ENCODE measurements at regions not wholly inside any gene's neighbourhood (a gene's known extent, or its start where the extent isn't known, plus 50 kb on each side); places are given as distances from the start of the nearest gene placed in this dataset.

- Histone ChIP-seq H3K27me3 (ENCODE audit: control insufficient read depth, insufficient read depth, low read length) (no peaks in the 10 kb centered on the region), H3K36me3 (ENCODE audit: control insufficient read depth, insufficient read depth, low read length) (no peaks in the 10 kb centered on the region), H3K4me1 (ENCODE audit: control insufficient read depth, insufficient read depth, low read length) (peaks cover 6% of the 10 kb centered on the region; the same call in 1 of the 2 replicates), H3K27ac (ENCODE audit: low read depth, low read length) (no peak overlapping the region), H3K4me3 (ENCODE audit: low read depth, low read length) (no peak overlapping the region), H3K9ac (ENCODE audit: low read length) (no peak overlapping the region), H3K9me3 (ENCODE audit: control insufficient read depth, insufficient read depth, low read depth, low read length) (peaks cover 7% of the 10 kb centered on the region)
Measured at GRCh38 chr9:115730845-115731244, 422.7 kb upstream of the PAPPA start.

GRCh38 chr9:115733318-115734110 is 420.1 kb upstream of the PAPPA start:
- H3K9me3 ChIP-seq (ENCODE audit: control insufficient read depth, insufficient read depth, low read depth, low read length) = peaks cover 5% of the 10 kb centered on the region
- H3K27me3 ChIP-seq (ENCODE audit: control insufficient read depth, insufficient read depth, low read length) = no peaks in the 10 kb centered on the region
- H3K27ac ChIP-seq (ENCODE audit: low read depth, low read length) = no peak overlapping the region
- no peak overlapping the region for H3K9ac ChIP-seq (ENCODE audit: low read length)
- peaks cover 6% of the 10 kb centered on the region; the same call in 1 of the 2 replicates for H3K4me1 ChIP-seq (ENCODE audit: control insufficient read depth, insufficient read depth, low read length)
- H3K4me3 ChIP-seq (ENCODE audit: low read depth, low read length) = no peak overlapping the region
- H3K36me3 ChIP-seq (ENCODE audit: control insufficient read depth, insufficient read depth, low read length) = no peaks in the 10 kb centered on the region

GRCh38 chr9:115739096-115739875 is 414.3 kb upstream of the PAPPA start:
- H3K27ac ChIP-seq (ENCODE audit: low read depth, low read length) = no peak overlapping the region
- no peaks in the 10 kb centered on the region for H3K4me1 ChIP-seq (ENCODE audit: control insufficient read depth, insufficient read depth, low read length)
- H3K27me3 ChIP-seq (ENCODE audit: control insufficient read depth, insufficient read depth, low read length) = no peaks in the 10 kb centered on the region
- H3K4me3 ChIP-seq (ENCODE audit: low read depth, low read length) = no peak overlapping the region
- H3K9me3 ChIP-seq (ENCODE audit: control insufficient read depth, insufficient read depth, low read depth, low read length) = no peaks in the 10 kb centered on the region
- H3K9ac ChIP-seq (ENCODE audit: low read length) = no peak overlapping the region
- no peaks in the 10 kb centered on the region for H3K36me3 ChIP-seq (ENCODE audit: control insufficient read depth, insufficient read depth, low read length)

- Histone ChIP-seq H3K27ac (ENCODE audit: low read depth, low read length) (no peak overlapping the region), H3K4me1 (ENCODE audit: control insufficient read depth, insufficient read depth, low read length) (no peaks in the 10 kb centered on the region), H3K9ac (ENCODE audit: low read length) (no peak overlapping the region), H3K27me3 (ENCODE audit: control insufficient read depth, insufficient read depth, low read length) (no peaks in the 10 kb centered on the region), H3K9me3 (ENCODE audit: control insufficient read depth, insufficient read depth, low read depth, low read length) (no peaks in the 10 kb centered on the region), H3K4me3 (ENCODE audit: low read depth, low read length) (no peak overlapping the region), H3K36me3 (ENCODE audit: control insufficient read depth, insufficient read depth, low read length) (no peaks in the 10 kb centered on the region)
Measured at GRCh38 chr9:115740986-115741385, 412.6 kb upstream of the PAPPA start.

GRCh38 chr9:115743709-115744605 is 409.6 kb upstream of the PAPPA start:
- H3K27ac ChIP-seq (ENCODE audit: low read depth, low read length) = no peak overlapping the region
- no peak overlapping the region for H3K9ac ChIP-seq (ENCODE audit: low read length)
- no peaks in the 10 kb centered on the region for H3K27me3 ChIP-seq (ENCODE audit: control insufficient read depth, insufficient read depth, low read length)
- H3K4me3 ChIP-seq (ENCODE audit: low read depth, low read length) = no peak overlapping the region
- no peaks in the 10 kb centered on the region for H3K9me3 ChIP-seq (ENCODE audit: control insufficient read depth, insufficient read depth, low read depth, low read length)
- H3K4me1 ChIP-seq (ENCODE audit: control insufficient read depth, insufficient read depth, low read length) = no peaks in the 10 kb centered on the region
- H3K36me3 ChIP-seq (ENCODE audit: control insufficient read depth, insufficient read depth, low read length) = no peaks in the 10 kb centered on the region

GRCh38 chr9:115746496-115746895 is 407.1 kb upstream of the PAPPA start:
- Histone ChIP-seq H3K27me3 (ENCODE audit: control insufficient read depth, insufficient read depth, low read length) (no peaks in the 10 kb centered on the region), H3K9ac (ENCODE audit: low read length) (no peak overlapping the region), H3K9me3 (ENCODE audit: control insufficient read depth, insufficient read depth, low read depth, low read length) (no peaks in the 10 kb centered on the region), H3K4me3 (ENCODE audit: low read depth, low read length) (no peak overlapping the region), H3K36me3 (ENCODE audit: control insufficient read depth, insufficient read depth, low read length) (no peaks in the 10 kb centered on the region), H3K4me1 (ENCODE audit: control insufficient read depth, insufficient read depth, low read length) (no peaks in the 10 kb centered on the region), H3K27ac (ENCODE audit: low read depth, low read length) (no peak overlapping the region)

GRCh38 chr9:115747731-115748130 is 405.9 kb upstream of the PAPPA start:
- no peaks in the 10 kb centered on the region for H3K36me3 ChIP-seq (ENCODE audit: control insufficient read depth, insufficient read depth, low read length)
- no peak overlapping the region for H3K27ac ChIP-seq (ENCODE audit: low read depth, low read length)
- H3K9me3 ChIP-seq (ENCODE audit: control insufficient read depth, insufficient read depth, low read depth, low read length) = no peaks in the 10 kb centered on the region
- no peak overlapping the region for H3K4me3 ChIP-seq (ENCODE audit: low read depth, low read length)
- H3K9ac ChIP-seq (ENCODE audit: low read length) = no peak overlapping the region
- H3K4me1 ChIP-seq (ENCODE audit: control insufficient read depth, insufficient read depth, low read length) = no peaks in the 10 kb centered on the region
- no peaks in the 10 kb centered on the region for H3K27me3 ChIP-seq (ENCODE audit: control insufficient read depth, insufficient read depth, low read length)

GRCh38 chr9:115756736-115757135 is 396.9 kb upstream of the PAPPA start:
- H3K9me3 ChIP-seq (ENCODE audit: control insufficient read depth, insufficient read depth, low read depth, low read length) = no peaks in the 10 kb centered on the region
- H3K36me3 ChIP-seq (ENCODE audit: control insufficient read depth, insufficient read depth, low read length) = no peaks in the 10 kb centered on the region
- no peak overlapping the region for H3K9ac ChIP-seq (ENCODE audit: low read length)
- H3K4me3 ChIP-seq (ENCODE audit: low read depth, low read length) = no peak overlapping the region
- H3K27ac ChIP-seq (ENCODE audit: low read depth, low read length) = no peak overlapping the region
- H3K27me3 ChIP-seq (ENCODE audit: control insufficient read depth, insufficient read depth, low read length) = no peaks in the 10 kb centered on the region
- 0 out of 2 replicates have a peak, but pooled peaks cover 4% of the 10 kb centered on the region for H3K4me1 ChIP-seq (ENCODE audit: control insufficient read depth, insufficient read depth, low read length)

GRCh38 chr9:115757461-115757860 is 396.1 kb upstream of the PAPPA start:
- Histone ChIP-seq H3K27me3 (ENCODE audit: control insufficient read depth, insufficient read depth, low read length) (no peaks in the 10 kb centered on the region), H3K9me3 (ENCODE audit: control insufficient read depth, insufficient read depth, low read depth, low read length) (no peaks in the 10 kb centered on the region), H3K4me3 (ENCODE audit: low read depth, low read length) (no peak overlapping the region), H3K9ac (ENCODE audit: low read length) (no peak overlapping the region), H3K27ac (ENCODE audit: low read depth, low read length) (no peak overlapping the region), H3K4me1 (ENCODE audit: control insufficient read depth, insufficient read depth, low read length) (0 out of 2 replicates have a peak, but pooled peaks cover 4% of the 10 kb centered on the region), H3K36me3 (ENCODE audit: control insufficient read depth, insufficient read depth, low read length) (no peaks in the 10 kb centered on the region)

- Histone ChIP-seq H3K4me3 (ENCODE audit: low read depth, low read length) (no peak overlapping the region), H3K27ac (ENCODE audit: low read depth, low read length) (no peak overlapping the region), H3K9ac (ENCODE audit: low read length) (no peak overlapping the region), H3K4me1 (ENCODE audit: control insufficient read depth, insufficient read depth, low read length) (0 out of 2 replicates have a peak, but pooled peaks cover 4% of the 10 kb centered on the region), H3K27me3 (ENCODE audit: control insufficient read depth, insufficient read depth, low read length) (no peaks in the 10 kb centered on the region), H3K9me3 (ENCODE audit: control insufficient read depth, insufficient read depth, low read depth, low read length) (no peaks in the 10 kb centered on the region), H3K36me3 (ENCODE audit: control insufficient read depth, insufficient read depth, low read length) (no peaks in the 10 kb centered on the region)
Measured at GRCh38 chr9:115758441-115758840, 395.1 kb upstream of the PAPPA start.

All from HUES6 (cell line).